WI38 (cell line): ENCODE measurements at regions not wholly inside any gene's neighbourhood (a gene's known extent, or its start where the extent isn't known, plus 50 kb on each side); places are given as distances from the start of the nearest gene placed in this dataset.
"Not testable (repeated sequence)": the region's sequence is repeated elsewhere in the genome, so short reads cannot be mapped to it uniquely, and the experiment has no call there.

Source experiments
- H3K4me3 ChIP-seq: 2 replicates; pipeline ENCODE4 v1.5.1; 2011; ENCODE audit warnings: low read depth, mild to moderate bottlenecking, control low read depth, low read length
- TF ChIP-seq, protein P1 (sequence below): IDR thresholded peaks from 2 replicates; pipeline ENCODE4 v1.5.1; 2012; ENCODE audit warnings: low read depth, mild to moderate bottlenecking, control low read depth, low read length

DNA sequence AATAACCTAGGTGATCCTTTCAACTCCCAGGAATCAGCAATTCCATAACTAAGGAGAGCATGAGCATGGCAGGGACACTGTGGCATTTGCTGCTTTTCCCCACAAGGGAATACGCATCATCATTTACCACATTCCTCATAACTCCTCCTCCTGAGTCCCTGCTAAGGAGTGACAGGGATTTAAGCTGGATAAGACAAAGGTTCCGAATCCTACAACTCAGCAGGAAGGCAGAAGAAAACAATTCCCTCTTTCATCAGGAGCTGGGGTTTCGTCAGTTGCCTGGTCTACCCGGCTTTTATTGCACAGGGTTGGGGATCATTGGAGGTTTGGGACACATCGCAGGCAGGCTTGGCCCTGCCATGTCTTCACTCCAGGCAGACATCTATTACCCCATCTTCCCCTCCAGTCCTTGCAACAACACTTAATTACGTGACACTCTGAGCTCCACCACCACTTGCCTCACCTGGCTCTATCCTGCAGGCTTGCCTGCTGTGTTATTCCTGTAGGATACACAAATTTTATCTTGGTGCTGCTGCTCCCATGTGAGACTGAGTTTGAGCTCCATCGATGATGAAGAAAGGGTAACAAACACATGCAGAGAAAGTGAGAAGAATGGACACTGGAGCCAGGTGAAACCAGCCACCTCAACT is 563.0 kb upstream of the KLF4 start:
- TF ChIP-seq, protein P1, sequence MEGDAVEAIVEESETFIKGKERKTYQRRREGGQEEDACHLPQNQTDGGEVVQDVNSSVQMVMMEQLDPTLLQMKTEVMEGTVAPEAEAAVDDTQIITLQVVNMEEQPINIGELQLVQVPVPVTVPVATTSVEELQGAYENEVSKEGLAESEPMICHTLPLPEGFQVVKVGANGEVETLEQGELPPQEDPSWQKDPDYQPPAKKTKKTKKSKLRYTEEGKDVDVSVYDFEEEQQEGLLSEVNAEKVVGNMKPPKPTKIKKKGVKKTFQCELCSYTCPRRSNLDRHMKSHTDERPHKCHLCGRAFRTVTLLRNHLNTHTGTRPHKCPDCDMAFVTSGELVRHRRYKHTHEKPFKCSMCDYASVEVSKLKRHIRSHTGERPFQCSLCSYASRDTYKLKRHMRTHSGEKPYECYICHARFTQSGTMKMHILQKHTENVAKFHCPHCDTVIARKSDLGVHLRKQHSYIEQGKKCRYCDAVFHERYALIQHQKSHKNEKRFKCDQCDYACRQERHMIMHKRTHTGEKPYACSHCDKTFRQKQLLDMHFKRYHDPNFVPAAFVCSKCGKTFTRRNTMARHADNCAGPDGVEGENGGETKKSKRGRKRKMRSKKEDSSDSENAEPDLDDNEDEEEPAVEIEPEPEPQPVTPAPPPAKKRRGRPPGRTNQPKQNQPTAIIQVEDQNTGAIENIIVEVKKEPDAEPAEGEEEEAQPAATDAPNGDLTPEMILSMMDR: no peak
- no peak overlapping the region for H3K4me3 ChIP-seq

GRCh38 chr9:108050894-108051293 is 561.3 kb upstream of the KLF4 start:
- H3K4me3 ChIP-seq: no peak overlapping the region
- TF ChIP-seq, protein P1: no peak

GRCh38 chr9:108049671-108050494 is 560.3 kb upstream of the KLF4 start:
- TF ChIP-seq, protein P1: no peak
- H3K4me3 ChIP-seq: no peak overlapping the region

DNA sequence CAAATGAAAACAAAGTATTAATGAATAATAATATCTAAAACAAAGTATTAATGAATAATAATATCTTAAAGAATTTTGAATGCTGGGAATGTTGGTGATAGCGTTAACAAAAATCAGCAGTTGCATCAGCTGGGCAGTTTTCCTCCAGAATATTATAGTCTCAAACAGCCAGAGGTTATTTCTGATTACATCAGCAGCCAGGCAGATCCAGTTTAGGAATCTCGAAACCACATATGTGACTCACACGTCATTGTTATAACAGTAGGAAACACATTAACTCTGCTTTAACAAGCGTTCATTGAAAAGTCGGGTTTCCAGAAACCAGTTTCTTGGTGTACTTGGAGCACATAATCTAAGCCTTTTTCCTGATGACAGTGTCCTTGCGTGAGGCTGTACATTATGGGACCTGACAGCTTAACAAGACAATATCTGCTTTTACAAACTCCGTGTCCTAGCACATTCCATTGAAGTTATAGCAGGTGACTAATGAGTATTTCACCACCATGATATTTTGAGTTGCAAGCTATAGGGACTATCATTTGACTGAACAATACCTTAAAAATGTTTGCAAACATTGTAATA is 559.5 kb upstream of the KLF4 start:
- TF ChIP-seq, protein P1: no peak
- H3K4me3 ChIP-seq: no peak overlapping the region

- TF ChIP-seq, protein P1: no peak
- H3K4me3 ChIP-seq: no peak overlapping the region
Observed at GRCh38 chr9:108048406-108049025, 558.9 kb upstream of the KLF4 start.

DNA sequence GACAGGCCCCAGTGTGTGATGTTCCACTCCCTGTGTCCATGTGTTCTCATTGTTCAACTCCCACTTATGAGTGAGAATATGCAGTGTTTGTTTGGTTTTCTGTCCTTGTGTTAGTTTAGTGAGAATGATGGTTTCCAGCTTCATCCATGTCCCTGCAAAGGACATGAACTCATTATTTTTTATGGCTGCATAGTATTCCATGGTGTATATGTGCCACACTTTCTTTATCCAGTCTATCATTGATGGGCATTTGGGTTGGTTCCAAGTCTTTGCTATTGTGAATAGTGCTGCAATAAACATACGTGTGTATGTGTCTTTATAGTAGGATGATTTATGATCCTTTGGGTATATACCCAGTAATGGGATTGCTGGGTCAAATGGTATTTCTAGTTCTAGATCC is 558.2 kb upstream of the KLF4 start:
- not testable (repeated sequence) for H3K4me3 ChIP-seq

- TF ChIP-seq, protein P1: no peak
- H3K4me3 ChIP-seq: no peak overlapping the region
Observed at GRCh38 chr9:108047264-108047663, 557.7 kb upstream of the KLF4 start.
